SK-N-SH (cell line): ENCODE measurements at regions not wholly inside any gene's neighbourhood (a gene's known extent, or its start where the extent isn't known, plus 50 kb on each side); places are given as distances from the start of the nearest gene placed in this dataset.

Experiments used
- CTCF ChIA-PET: fragments of 300-600, 350-600 bp; formaldehyde crosslinking; extraction: SDS; loops from one replicate; lab custom pipeline; 2021; lab: Yijun Ruan, JAX
- POLR2A ChIA-PET: fragments of 350-600 bp; sonication (Branson Sonifier 250); formaldehyde crosslinking; extraction: SDS; loops from one replicate; lab custom pipeline; 2020; ENCODE audit warnings: antibody characterized with exemption, inconsistent platforms; lab: Yijun Ruan, JAX
- DNase-seq: peaks from one replicate; pipeline ENCODE4 v3.0.0; 2012
- H2AFZ ChIP-seq: fragments of 200-600 bp; sonication (generic); 2 replicates; pipeline ENCODE4 v1.8.1; 2016; ENCODE audit warnings: antibody characterized with exemption, mild to moderate bottlenecking, low read depth
- H3F3A ChIP-seq: fragments of 200-600 bp; sonication (generic); replicated peaks from 2 replicates; pipeline ENCODE3; 2016; ENCODE audit warnings: antibody characterized with exemption, mild to moderate bottlenecking; ENCODE audit not compliant: insufficient read depth
- H3K27ac ChIP-seq, 2 experiments: fragments of 200-500 bp in 1 of 2; fragments of 200-600 bp in 1 of 2; sonication (Bioruptor generic) in 1 of 2; sonication (generic), shearing (Covaris generic) in 1 of 2; 2 replicates each; pipeline versions ENCODE4 v1.5.1 to v1.6.1; 2014 to 2016; ENCODE audit warnings: low read depth in 2 of 2, inconsistent platforms in 1 of 2, low read length in 1 of 2, mild to moderate bottlenecking in 1 of 2, mixed read lengths in 1 of 2
- H3K27me3 ChIP-seq: fragments of 200-600 bp; sonication (generic), shearing (Covaris generic); 2 replicates; pipeline ENCODE4 v1.6.1; 2016; ENCODE audit warnings: mixed run types; ENCODE audit not compliant: insufficient read depth
- H3K36me3 ChIP-seq, 2 experiments: fragments of 200-500 bp in 1 of 2; fragments of 200-600 bp in 1 of 2; sonication (Bioruptor generic) in 1 of 2; sonication (generic) in 1 of 2; replicated peaks in 1 of 2; 2 replicates each; pipeline versions ENCODE3 to v1.5.1; 2014 to 2016; ENCODE audit warnings: low read length in 1 of 2, mild to moderate bottlenecking in 1 of 2; ENCODE audit not compliant: insufficient read depth in 2 of 2, control insufficient read depth in 1 of 2
- H3K4me1 ChIP-seq, 2 experiments: fragments of 200-500 bp in 1 of 2; fragments of 200-600 bp in 1 of 2; sonication (Bioruptor generic) in 1 of 2; sonication (generic), shearing (Covaris generic) in 1 of 2; 2 replicates each; pipeline versions ENCODE4 v1.5.1 to v1.6.1; 2014 to 2016; ENCODE audit warnings: low read depth in 1 of 2, low read length in 1 of 2, mixed run types in 1 of 2; ENCODE audit not compliant: insufficient read depth in 2 of 2, control insufficient read depth in 1 of 2
- H3K4me2 ChIP-seq: fragments of 200-600 bp; sonication (generic), shearing (Covaris generic); 2 replicates; pipeline ENCODE4 v1.6.1; 2017; ENCODE audit warnings: mixed run types
- H3K4me3 ChIP-seq, 2 experiments: fragments of 200-500 bp in 1 of 2; fragments of 200-600 bp in 1 of 2; sonication (Bioruptor generic) in 1 of 2; sonication (generic), shearing (Covaris generic) in 1 of 2; 2 replicates each; pipeline versions ENCODE4 v1.5.1 to v1.8.1; 2014 to 2016; ENCODE audit warnings: low read depth in 2 of 2, inconsistent platforms in 1 of 2, low read length in 1 of 2, mild to moderate bottlenecking in 1 of 2, mixed read lengths in 1 of 2, moderate library complexity in 1 of 2
- H3K79me2 ChIP-seq: fragments of 200-600 bp; sonication (generic); 2 replicates; pipeline ENCODE4 v1.8.1; 2017; ENCODE audit warnings: mild to moderate bottlenecking; ENCODE audit not compliant: insufficient read depth
- H3K9ac ChIP-seq: fragments of 200-600 bp; sonication (generic); 2 replicates; pipeline ENCODE4 v1.6.1; 2017; ENCODE audit warnings: mixed run types
- H3K9me2 ChIP-seq: fragments of 200-600 bp; sonication (generic); 2 replicates; pipeline ENCODE4 v1.6.1; 2017; ENCODE audit warnings: mixed run types
- H3K9me3 ChIP-seq: fragments of 200-600 bp; sonication (generic); 2 replicates; pipeline ENCODE4 v1.6.1; 2017; ENCODE audit warnings: mixed run types, mild to moderate bottlenecking, moderate library complexity
- H4K20me1 ChIP-seq: fragments of 200-600 bp; sonication (generic); 2 replicates; pipeline ENCODE4 v1.6.1; 2017; ENCODE audit warnings: mild to moderate bottlenecking, mixed run types; ENCODE audit not compliant: insufficient read depth
- ELF1 ChIP-seq: IDR thresholded peaks from 2 replicates; pipeline ENCODE4 v1.4.0; 2012
- EP300 ChIP-seq, 2 experiments: IDR thresholded peaks; 2 replicates each; pipeline versions ENCODE4 v1.4.0 to v1.6.1; 2012; ENCODE audit warnings: borderline replicate concordance in 1 of 2, low read depth in 1 of 2, low read length in 1 of 2
- FOSL2 ChIP-seq: IDR thresholded peaks from 2 replicates; pipeline ENCODE4 v1.4.0; 2012; ENCODE audit warnings: low read depth, mild to moderate bottlenecking, moderate library complexity, borderline replicate concordance
- FOXJ3 ChIP-seq: sonication (generic); formaldehyde crosslinking; IDR thresholded peaks from 2 replicates; pipeline ENCODE4 v1.5.1; 2020; ENCODE audit warnings: mild to moderate bottlenecking, missing genetic modification reagents
- FOXM1 ChIP-seq: IDR thresholded peaks from 2 replicates; pipeline ENCODE4 v1.4.0; 2012; ENCODE audit warnings: low read depth, mild to moderate bottlenecking
- GATA2 ChIP-seq: sonication (generic); formaldehyde crosslinking; IDR thresholded peaks from 2 replicates; pipeline ENCODE4 v1.5.0; 2020; ENCODE audit warnings: mild to moderate bottlenecking, missing genetic modification reagents
- MEF2A ChIP-seq: IDR thresholded peaks from 2 replicates; pipeline ENCODE4 v1.4.0; 2012; ENCODE audit warnings: low read depth, borderline replicate concordance
- NRF1 ChIP-seq: IDR thresholded peaks from 2 replicates; pipeline ENCODE4 v1.6.1; 2012; ENCODE audit warnings: low read depth, mild to moderate bottlenecking, low read length
- POLR2AphosphoS5 ChIP-seq: IDR thresholded peaks from 2 replicates; pipeline ENCODE4 v1.6.1; 2012; ENCODE audit warnings: low read depth, low read length
- RAD21 ChIP-seq: IDR thresholded peaks from 2 replicates; pipeline ENCODE4 v1.6.1; 2012; ENCODE audit warnings: mild to moderate bottlenecking, low read length
- RCOR1 ChIP-seq: fragments of 150-350 bp; IDR thresholded peaks from 2 replicates; pipeline ENCODE4 v1.6.1; 2017; ENCODE audit warnings: antibody characterized with exemption, low read length
- REST ChIP-seq: IDR thresholded peaks from 2 replicates; pipeline ENCODE4 v1.6.1; 2012; ENCODE audit warnings: mild to moderate bottlenecking, low read depth, low read length, moderate library complexity
- RXRA ChIP-seq: IDR thresholded peaks from 2 replicates; pipeline ENCODE4 v1.4.0; 2012; ENCODE audit warnings: low read depth, mild to moderate bottlenecking, borderline replicate concordance
- SIN3A ChIP-seq: IDR thresholded peaks from 2 replicates; pipeline ENCODE4 v1.6.1; 2012; ENCODE audit warnings: low read depth, mild to moderate bottlenecking, low read length, moderate library complexity, borderline replicate concordance
- SMC3 ChIP-seq: IDR thresholded peaks from 2 replicates; pipeline ENCODE4 v1.6.1; 2012; ENCODE audit warnings: low read depth, low read length, improper control_type of control experiment
- TAF1 ChIP-seq: IDR thresholded peaks from 2 replicates; pipeline ENCODE4 v1.6.1; 2012; ENCODE audit warnings: low read depth, mild to moderate bottlenecking, low read length, moderate library complexity, borderline replicate concordance
- TCF12 ChIP-seq: IDR thresholded peaks from 2 replicates; pipeline ENCODE4 v1.4.0; 2012
- YY1 ChIP-seq: IDR thresholded peaks from 2 replicates; pipeline ENCODE4 v1.4.0; 2012; ENCODE audit warnings: low read depth, mild to moderate bottlenecking
- WGBS: methylation state at CpG from one replicate; pipeline ENCODE4 v1.1.6; 2017; ENCODE audit warnings: low lambda C conversion rate; 5-methylcytosine and 5-hydroxymethylcytosine counted together
- TF ChIP-seq, protein P1 (sequence below): fragments of 150-350 bp; IDR thresholded peaks from 2 replicates; pipeline ENCODE4 v1.6.1; 2017; ENCODE audit warnings: antibody characterized with exemption, low read length, low read depth, borderline replicate concordance

DNA sequence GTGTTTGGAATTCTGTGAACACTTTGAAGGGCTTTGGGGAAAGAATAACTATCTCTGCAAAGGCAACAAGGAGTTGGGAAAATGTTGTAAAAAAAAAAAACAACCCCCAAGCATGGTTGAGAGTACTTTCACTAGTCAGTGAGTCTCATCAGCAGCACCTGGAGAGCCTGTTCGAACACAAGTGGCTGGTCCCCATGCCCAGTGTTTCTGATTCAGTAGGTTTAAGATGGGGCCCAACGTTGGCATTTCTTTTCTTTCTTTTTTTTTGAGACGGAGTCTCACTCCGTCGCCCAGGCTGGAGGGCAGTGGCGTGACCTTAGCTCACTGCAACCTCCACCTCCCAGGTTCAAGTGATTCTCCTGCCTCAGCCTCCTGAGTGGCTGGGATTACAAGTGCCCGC, 59.5 kb downstream of the KLF4 start:
- no peak for TF ChIP-seq RCOR1
- TF ChIP-seq REST = no peak
- no peak for DNase-seq
- Histone ChIP-seq H3K4me1 (peaks cover 0 to 1% of the 10 kb centered on the region in 2 experiments; a peak in 1 of 4 replicates), H3K36me3 (no peaks in the 10 kb centered on the region), H3K9me3 (no peaks in the 10 kb centered on the region), H3K27me3 (peaks cover 6% of the 10 kb centered on the region; the same call in 1 of the 2 replicates), H4K20me1 (no peaks in the 10 kb centered on the region), H3K79me2 (no peaks in the 10 kb centered on the region), H3F3A (no peaks in the 10 kb centered on the region), H3K9ac (no peak overlapping the region), H3K9me2 (no peaks in the 10 kb centered on the region), H2AFZ (no peak overlapping the region), H3K4me2 (no peak overlapping the region), H3K27ac (no peak overlapping the region), H3K4me3 (no peak overlapping the region)
- CTCF ChIA-PET = no interaction called here
- POLR2A ChIA-PET = no interaction called here
- WGBS = 51% methylated on average over 7 of the region's 7 CpGs

DNA sequence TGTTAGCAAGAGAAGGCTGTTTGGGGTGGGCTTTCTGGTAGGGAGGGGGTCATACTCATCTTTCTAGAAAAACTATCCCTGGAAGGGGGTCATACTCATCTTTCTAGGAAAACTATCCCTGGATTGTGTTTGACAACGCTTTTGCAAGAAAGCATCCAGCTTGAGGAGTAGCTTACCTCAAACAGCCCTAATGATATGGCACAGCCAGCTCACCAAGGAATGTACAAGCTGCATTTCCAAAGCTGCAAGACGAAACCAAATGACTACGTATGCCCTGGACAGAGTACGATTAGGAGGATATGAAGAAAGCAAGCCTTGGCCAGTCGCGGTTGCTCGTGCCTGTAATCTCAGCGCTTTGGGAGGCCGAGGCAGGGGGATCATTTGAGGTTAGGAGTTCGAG, 63.4 kb downstream of the KLF4 start:
- POLR2A ChIA-PET = no interaction called here
- DNase-seq = no peak
- no peaks in the 10 kb centered on the region for H3F3A ChIP-seq
- H3K27me3 ChIP-seq = no peaks in the 10 kb centered on the region
- 79% methylated on average over 10 of the region's 10 CpGs for WGBS
- peaks cover 0 to 2% of the 10 kb centered on the region in 2 experiments; a peak in 1 of 4 replicates for H3K4me1 ChIP-seq
- CTCF ChIA-PET = interaction anchor here (0.8 to 5.7 kb wide), 22 partner anchors 10 to 1405 kb away, joined by 3 to 50 read pairs (median 5); no protein-coding TSS in a partner anchor
- H3K4me2 ChIP-seq = no peak overlapping the region
- no peak for TF ChIP-seq RAD21
- no peak for TF ChIP-seq FOXM1
- no peak for TF ChIP-seq POLR2AphosphoS5
- TF ChIP-seq GATA2 = no peak
- TF ChIP-seq FOXJ3 (CRISPR knock-in tag) = no peak
- no peak for TF ChIP-seq MEF2A
- no peak for TF ChIP-seq YY1
- TF ChIP-seq EP300 (IDR thresholded peaks at IDR 0.05; ENCODE audit: borderline replicate concordance in 1 of 2, low read depth in 1 of 2, low read length in 1 of 2) = no peak
- TF ChIP-seq NRF1 = no peak
- no peak for TF ChIP-seq RCOR1
- TF ChIP-seq TCF12 = no peak
- TF ChIP-seq SMC3 = no peak
- no peak for TF ChIP-seq ELF1
- no peak for TF ChIP-seq SIN3A
- no peak for TF ChIP-seq TAF1
- no peak for TF ChIP-seq RXRA
- no peak for TF ChIP-seq FOSL2
- TF ChIP-seq, protein P1, sequence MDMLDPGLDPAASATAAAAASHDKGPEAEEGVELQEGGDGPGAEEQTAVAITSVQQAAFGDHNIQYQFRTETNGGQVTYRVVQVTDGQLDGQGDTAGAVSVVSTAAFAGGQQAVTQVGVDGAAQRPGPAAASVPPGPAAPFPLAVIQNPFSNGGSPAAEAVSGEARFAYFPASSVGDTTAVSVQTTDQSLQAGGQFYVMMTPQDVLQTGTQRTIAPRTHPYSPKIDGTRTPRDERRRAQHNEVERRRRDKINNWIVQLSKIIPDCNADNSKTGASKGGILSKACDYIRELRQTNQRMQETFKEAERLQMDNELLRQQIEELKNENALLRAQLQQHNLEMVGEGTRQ = no peak
- H3K9me3 ChIP-seq = no peaks in the 10 kb centered on the region
- no peaks in the 10 kb centered on the region for H3K9me2 ChIP-seq
- no peak overlapping the region for H3K4me3 ChIP-seq
- H3K9ac ChIP-seq = no peak overlapping the region
- H3K79me2 ChIP-seq = no peaks in the 10 kb centered on the region
- H2AFZ ChIP-seq = no peak overlapping the region
- H4K20me1 ChIP-seq = no peaks in the 10 kb centered on the region
- no peak overlapping the region for H3K27ac ChIP-seq
- H3K36me3 ChIP-seq = no peaks in the 10 kb centered on the region
